ENCODE measurements at regions not wholly inside any gene's neighbourhood (a gene's known extent, or its start where the extent isn't known, plus 50 kb on each side); places are given as distances from the start of the nearest gene placed in this dataset.

GRCh38 chr11:15815246-15816195 is 540.8 kb downstream of the SOX6 start:
- TF ChIP-seq POLR2AphosphoS5 (IDR thresholded peaks at IDR 0.05) = no peak
- TF ChIP-seq, protein P1, sequence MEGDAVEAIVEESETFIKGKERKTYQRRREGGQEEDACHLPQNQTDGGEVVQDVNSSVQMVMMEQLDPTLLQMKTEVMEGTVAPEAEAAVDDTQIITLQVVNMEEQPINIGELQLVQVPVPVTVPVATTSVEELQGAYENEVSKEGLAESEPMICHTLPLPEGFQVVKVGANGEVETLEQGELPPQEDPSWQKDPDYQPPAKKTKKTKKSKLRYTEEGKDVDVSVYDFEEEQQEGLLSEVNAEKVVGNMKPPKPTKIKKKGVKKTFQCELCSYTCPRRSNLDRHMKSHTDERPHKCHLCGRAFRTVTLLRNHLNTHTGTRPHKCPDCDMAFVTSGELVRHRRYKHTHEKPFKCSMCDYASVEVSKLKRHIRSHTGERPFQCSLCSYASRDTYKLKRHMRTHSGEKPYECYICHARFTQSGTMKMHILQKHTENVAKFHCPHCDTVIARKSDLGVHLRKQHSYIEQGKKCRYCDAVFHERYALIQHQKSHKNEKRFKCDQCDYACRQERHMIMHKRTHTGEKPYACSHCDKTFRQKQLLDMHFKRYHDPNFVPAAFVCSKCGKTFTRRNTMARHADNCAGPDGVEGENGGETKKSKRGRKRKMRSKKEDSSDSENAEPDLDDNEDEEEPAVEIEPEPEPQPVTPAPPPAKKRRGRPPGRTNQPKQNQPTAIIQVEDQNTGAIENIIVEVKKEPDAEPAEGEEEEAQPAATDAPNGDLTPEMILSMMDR (IDR thresholded peaks at IDR 0.05) = no peak

Data from breast epithelium (tissue), 3 donors.